H1 (cell line): ENCODE measurements at regions not wholly inside any gene's neighbourhood (a gene's known extent, or its start where the extent isn't known, plus 50 kb on each side); places are given as distances from the start of the nearest gene placed in this dataset.

Experiments
- BCL11A ChIP-seq, 2 experiments: IDR thresholded peaks; one replicate each; pipeline ENCODE4 v1.6.1; 2011; ENCODE audit warnings: low read depth in 2 of 2, low read length in 2 of 2, mild to moderate bottlenecking in 2 of 2
- CBX5 ChIP-seq: fragments of 300-800, 300-1000 bp; sonication (generic); IDR thresholded peaks from 2 replicates; pipeline ENCODE4 v1.7.1; 2016; ENCODE audit warnings: antibody characterized with exemption, low read length, low read depth
- EZH2 ChIP-seq: fragments of 200-600 bp; sonication (generic); IDR thresholded peaks from 2 replicates; pipeline ENCODE4 v1.7.1; 2012; ENCODE audit warnings: low read depth, mild to moderate bottlenecking, moderate library complexity, low read length, inconsistent platforms; ENCODE audit not compliant: severe bottlenecking
- GABPA ChIP-seq: IDR thresholded peaks from 2 replicates; pipeline ENCODE4 v1.6.1; 2011; ENCODE audit warnings: mild to moderate bottlenecking, low read length, moderate library complexity, borderline replicate concordance; ENCODE audit not compliant: insufficient read depth
- HDAC2 ChIP-seq, 2 experiments: fragments of 300-600 bp in 1 of 2; sonication (generic) in 1 of 2; IDR thresholded peaks; 2 replicates each; pipeline ENCODE4 v1.6.1; 2011 to 2012; ENCODE audit warnings: low read depth in 2 of 2, low read length in 2 of 2, mild to moderate bottlenecking in 2 of 2, moderate library complexity in 2 of 2, borderline replicate concordance in 1 of 2, inconsistent platforms in 1 of 2
- HDAC6 ChIP-seq: IDR thresholded peaks from one replicate; pipeline ENCODE4 v1.7.1; 2012; ENCODE audit warnings: low read depth, mild to moderate bottlenecking, inconsistent platforms, low read length, moderate library complexity
- KDM4A ChIP-seq: IDR thresholded peaks from one replicate; pipeline ENCODE4 v1.7.1; 2012; ENCODE audit warnings: low read depth, mild to moderate bottlenecking, moderate library complexity, low read length, inconsistent platforms; ENCODE audit not compliant: severe bottlenecking
- NRF1 ChIP-seq: IDR thresholded peaks from 2 replicates; pipeline ENCODE4 v1.6.1; 2011; ENCODE audit warnings: mild to moderate bottlenecking, low read depth, low read length, improper control_type of control experiment
- TAF1 ChIP-seq: IDR thresholded peaks from 2 replicates; pipeline ENCODE4 v1.6.1; 2011; ENCODE audit warnings: mild to moderate bottlenecking, low read depth, low read length
- TBP ChIP-seq: IDR thresholded peaks from 2 replicates; pipeline ENCODE4 v1.6.1; 2011; ENCODE audit warnings: low read depth, low read length, improper control_type of control experiment
- TF ChIP-seq, protein P1 (sequence below): fragments of 300-600 bp; sonication (generic); IDR thresholded peaks from 2 replicates; pipeline ENCODE4 v1.7.1; 2012; ENCODE audit warnings: low read length, moderate library complexity, mild to moderate bottlenecking, inconsistent platforms; ENCODE audit not compliant: insufficient replicate concordance

DNA sequence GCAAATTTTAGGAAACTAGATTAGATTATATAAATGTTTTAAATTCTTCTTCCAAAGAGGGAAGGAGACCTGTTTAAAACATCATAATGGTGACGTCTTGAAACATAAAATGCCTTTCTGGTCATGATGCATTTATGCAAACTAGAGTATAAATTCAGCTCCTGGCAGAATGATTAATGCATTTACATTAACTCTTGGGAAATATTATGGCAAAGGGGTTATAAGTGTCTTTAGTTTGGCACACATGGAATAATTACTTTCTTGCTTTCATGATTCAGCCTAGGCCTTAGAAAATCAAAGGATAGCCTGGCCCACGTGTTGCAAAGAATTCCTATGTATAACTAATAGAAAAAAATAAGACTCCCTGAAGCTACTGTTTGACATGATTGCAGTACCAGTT is 639.2 kb downstream of the RFPL4B start (continued):
- TF ChIP-seq, protein P1, sequence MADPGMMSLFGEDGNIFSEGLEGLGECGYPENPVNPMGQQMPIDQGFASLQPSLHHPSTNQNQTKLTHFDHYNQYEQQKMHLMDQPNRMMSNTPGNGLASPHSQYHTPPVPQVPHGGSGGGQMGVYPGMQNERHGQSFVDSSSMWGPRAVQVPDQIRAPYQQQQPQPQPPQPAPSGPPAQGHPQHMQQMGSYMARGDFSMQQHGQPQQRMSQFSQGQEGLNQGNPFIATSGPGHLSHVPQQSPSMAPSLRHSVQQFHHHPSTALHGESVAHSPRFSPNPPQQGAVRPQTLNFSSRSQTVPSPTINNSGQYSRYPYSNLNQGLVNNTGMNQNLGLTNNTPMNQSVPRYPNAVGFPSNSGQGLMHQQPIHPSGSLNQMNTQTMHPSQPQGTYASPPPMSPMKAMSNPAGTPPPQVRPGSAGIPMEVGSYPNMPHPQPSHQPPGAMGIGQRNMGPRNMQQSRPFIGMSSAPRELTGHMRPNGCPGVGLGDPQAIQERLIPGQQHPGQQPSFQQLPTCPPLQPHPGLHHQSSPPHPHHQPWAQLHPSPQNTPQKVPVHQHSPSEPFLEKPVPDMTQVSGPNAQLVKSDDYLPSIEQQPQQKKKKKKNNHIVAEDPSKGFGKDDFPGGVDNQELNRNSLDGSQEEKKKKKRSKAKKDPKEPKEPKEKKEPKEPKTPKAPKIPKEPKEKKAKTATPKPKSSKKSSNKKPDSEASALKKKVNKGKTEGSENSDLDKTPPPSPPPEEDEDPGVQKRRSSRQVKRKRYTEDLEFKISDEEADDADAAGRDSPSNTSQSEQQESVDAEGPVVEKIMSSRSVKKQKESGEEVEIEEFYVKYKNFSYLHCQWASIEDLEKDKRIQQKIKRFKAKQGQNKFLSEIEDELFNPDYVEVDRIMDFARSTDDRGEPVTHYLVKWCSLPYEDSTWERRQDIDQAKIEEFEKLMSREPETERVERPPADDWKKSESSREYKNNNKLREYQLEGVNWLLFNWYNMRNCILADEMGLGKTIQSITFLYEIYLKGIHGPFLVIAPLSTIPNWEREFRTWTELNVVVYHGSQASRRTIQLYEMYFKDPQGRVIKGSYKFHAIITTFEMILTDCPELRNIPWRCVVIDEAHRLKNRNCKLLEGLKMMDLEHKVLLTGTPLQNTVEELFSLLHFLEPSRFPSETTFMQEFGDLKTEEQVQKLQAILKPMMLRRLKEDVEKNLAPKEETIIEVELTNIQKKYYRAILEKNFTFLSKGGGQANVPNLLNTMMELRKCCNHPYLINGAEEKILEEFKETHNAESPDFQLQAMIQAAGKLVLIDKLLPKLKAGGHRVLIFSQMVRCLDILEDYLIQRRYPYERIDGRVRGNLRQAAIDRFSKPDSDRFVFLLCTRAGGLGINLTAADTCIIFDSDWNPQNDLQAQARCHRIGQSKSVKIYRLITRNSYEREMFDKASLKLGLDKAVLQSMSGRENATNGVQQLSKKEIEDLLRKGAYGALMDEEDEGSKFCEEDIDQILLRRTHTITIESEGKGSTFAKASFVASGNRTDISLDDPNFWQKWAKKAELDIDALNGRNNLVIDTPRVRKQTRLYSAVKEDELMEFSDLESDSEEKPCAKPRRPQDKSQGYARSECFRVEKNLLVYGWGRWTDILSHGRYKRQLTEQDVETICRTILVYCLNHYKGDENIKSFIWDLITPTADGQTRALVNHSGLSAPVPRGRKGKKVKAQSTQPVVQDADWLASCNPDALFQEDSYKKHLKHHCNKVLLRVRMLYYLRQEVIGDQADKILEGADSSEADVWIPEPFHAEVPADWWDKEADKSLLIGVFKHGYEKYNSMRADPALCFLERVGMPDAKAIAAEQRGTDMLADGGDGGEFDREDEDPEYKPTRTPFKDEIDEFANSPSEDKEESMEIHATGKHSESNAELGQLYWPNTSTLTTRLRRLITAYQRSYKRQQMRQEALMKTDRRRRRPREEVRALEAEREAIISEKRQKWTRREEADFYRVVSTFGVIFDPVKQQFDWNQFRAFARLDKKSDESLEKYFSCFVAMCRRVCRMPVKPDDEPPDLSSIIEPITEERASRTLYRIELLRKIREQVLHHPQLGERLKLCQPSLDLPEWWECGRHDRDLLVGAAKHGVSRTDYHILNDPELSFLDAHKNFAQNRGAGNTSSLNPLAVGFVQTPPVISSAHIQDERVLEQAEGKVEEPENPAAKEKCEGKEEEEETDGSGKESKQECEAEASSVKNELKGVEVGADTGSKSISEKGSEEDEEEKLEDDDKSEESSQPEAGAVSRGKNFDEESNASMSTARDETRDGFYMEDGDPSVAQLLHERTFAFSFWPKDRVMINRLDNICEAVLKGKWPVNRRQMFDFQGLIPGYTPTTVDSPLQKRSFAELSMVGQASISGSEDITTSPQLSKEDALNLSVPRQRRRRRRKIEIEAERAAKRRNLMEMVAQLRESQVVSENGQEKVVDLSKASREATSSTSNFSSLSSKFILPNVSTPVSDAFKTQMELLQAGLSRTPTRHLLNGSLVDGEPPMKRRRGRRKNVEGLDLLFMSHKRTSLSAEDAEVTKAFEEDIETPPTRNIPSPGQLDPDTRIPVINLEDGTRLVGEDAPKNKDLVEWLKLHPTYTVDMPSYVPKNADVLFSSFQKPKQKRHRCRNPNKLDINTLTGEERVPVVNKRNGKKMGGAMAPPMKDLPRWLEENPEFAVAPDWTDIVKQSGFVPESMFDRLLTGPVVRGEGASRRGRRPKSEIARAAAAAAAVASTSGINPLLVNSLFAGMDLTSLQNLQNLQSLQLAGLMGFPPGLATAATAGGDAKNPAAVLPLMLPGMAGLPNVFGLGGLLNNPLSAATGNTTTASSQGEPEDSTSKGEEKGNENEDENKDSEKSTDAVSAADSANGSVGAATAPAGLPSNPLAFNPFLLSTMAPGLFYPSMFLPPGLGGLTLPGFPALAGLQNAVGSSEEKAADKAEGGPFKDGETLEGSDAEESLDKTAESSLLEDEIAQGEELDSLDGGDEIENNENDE: no peak
- TF ChIP-seq HDAC6: no peak
- TF ChIP-seq TBP: no peak
- TF ChIP-seq EZH2: no peak
- no peak for TF ChIP-seq TAF1
- no peak for TF ChIP-seq HDAC2 (IDR thresholded peaks at IDR 0.05; ENCODE audit: borderline replicate concordance in 1 of 2, low read depth in 2 of 2, low read length in 2 of 2)
- TF ChIP-seq GABPA: no peak
- no peak for TF ChIP-seq NRF1
- TF ChIP-seq BCL11A (IDR thresholded peaks at IDR 0.05; ENCODE audit: low read depth in 2 of 2, low read length in 2 of 2): no peak
- TF ChIP-seq CBX5: no peak
- TF ChIP-seq KDM4A: no peak
